ENCODE measurements at regions not wholly inside any gene's neighbourhood (a gene's known extent, or its start where the extent isn't known, plus 50 kb on each side); places are given as distances from the start of the nearest gene placed in this dataset.

DNA sequence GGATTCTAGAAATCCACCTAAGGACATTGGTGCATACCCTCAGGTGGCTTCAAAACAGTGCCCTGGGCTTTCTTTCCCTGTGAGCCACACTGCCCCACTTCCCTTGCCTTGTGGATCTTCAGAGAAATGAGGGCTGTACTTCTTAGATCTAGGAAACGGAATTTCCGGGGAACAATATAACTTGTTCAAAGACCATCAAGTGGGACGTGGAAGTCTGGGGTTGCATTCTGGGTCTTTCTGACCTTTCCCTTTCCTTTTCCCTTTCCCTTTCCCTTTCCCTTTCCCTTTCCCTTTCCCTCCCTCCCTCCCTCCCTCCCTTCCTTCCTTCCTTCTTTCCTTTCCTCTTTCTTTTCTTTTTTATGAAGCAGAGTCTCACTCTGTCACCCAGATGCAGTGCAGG lies 97.1 kb upstream of the SALL1 start:
- ATAC-seq (ENCODE audit: insufficient read depth, low FRiP score): no peak
- no peak overlapping the region for H3K27ac ChIP-seq (ENCODE audit: low read depth in 1 of 2, low read length in 1 of 2)
- WGBS, 2 donors: 79 to 87% methylated on average over 3 of the region's 3 CpGs

DNA sequence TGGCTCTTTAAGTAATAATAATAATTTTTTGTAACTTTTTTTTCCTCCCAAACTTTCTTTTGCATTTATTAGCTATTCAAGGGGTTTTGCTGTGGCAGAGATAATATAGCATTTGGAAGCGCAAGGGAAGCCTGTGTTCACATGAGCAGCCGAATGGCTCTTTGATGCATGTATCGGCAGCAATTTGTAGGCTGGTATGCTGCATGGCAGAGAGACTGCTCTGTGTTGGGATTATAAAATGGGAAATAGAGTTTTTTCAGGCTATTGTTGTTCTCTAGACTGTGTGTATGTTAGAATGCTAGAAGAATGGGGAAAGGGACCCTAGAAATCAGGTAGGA lies 94.6 kb upstream of the SALL1 start:
- 76 to 82% methylated on average over 3 of the region's 3 CpGs for WGBS, 2 donors
- Histone ChIP-seq H3K27me3 (ENCODE audit: control insufficient read depth in 3 of 3, insufficient read depth in 3 of 3, low read length in 2 of 3) (peaks cover 0 to 37% (median 14%) of the 10 kb centered on the region in 3 donors), H3K9ac (ENCODE audit: insufficient read depth in 1 of 2, low read length in 2 of 2) (no peak overlapping the region), H3K4me1 (ENCODE audit: control insufficient read depth in 5 of 5, insufficient read depth in 5 of 5, low read length in 5 of 5) (peaks cover 0 to 6% (median 0%) of the 10 kb centered on the region in 5 donors), H3K4me3 (no peak overlapping the region), H3K27ac (ENCODE audit: low read depth in 1 of 2, low read length in 1 of 2) (no peak overlapping the region), H3K9me3 (ENCODE audit: control insufficient read depth in 4 of 4, insufficient read depth in 3 of 4, low read length in 3 of 4) (peaks cover 0 to 2% (median 0%) of the 10 kb centered on the region in 4 donors), H3K36me3 (ENCODE audit: control insufficient read depth in 4 of 4, insufficient read depth in 4 of 4, low read length in 4 of 4) (no peaks in the 10 kb centered on the region)
- DNase-seq: no peak
- no peak for ATAC-seq (ENCODE audit: insufficient read depth, low FRiP score)
- TF ChIP-seq, protein P1, sequence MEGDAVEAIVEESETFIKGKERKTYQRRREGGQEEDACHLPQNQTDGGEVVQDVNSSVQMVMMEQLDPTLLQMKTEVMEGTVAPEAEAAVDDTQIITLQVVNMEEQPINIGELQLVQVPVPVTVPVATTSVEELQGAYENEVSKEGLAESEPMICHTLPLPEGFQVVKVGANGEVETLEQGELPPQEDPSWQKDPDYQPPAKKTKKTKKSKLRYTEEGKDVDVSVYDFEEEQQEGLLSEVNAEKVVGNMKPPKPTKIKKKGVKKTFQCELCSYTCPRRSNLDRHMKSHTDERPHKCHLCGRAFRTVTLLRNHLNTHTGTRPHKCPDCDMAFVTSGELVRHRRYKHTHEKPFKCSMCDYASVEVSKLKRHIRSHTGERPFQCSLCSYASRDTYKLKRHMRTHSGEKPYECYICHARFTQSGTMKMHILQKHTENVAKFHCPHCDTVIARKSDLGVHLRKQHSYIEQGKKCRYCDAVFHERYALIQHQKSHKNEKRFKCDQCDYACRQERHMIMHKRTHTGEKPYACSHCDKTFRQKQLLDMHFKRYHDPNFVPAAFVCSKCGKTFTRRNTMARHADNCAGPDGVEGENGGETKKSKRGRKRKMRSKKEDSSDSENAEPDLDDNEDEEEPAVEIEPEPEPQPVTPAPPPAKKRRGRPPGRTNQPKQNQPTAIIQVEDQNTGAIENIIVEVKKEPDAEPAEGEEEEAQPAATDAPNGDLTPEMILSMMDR (IDR thresholded peaks at IDR 0.05; ENCODE audit: control extremely low read depth, extremely low read depth): no peak

More for the DNA sequence above, 97.1 kb upstream of the SALL1 start:
- TF ChIP-seq, protein P1 (IDR thresholded peaks at IDR 0.05; ENCODE audit: control extremely low read depth, extremely low read depth): no peak
- H3K36me3 ChIP-seq (ENCODE audit: control insufficient read depth in 4 of 4, insufficient read depth in 4 of 4, low read length in 4 of 4): no peaks in the 10 kb centered on the region
- peaks cover 0 to 2% (median 0%) of the 10 kb centered on the region in 4 donors for H3K9me3 ChIP-seq (ENCODE audit: control insufficient read depth in 4 of 4, insufficient read depth in 3 of 4, low read length in 3 of 4)
- DNase-seq: no peak
- H3K4me3 ChIP-seq: no peak overlapping the region
- H3K4me1 ChIP-seq (ENCODE audit: control insufficient read depth in 5 of 5, insufficient read depth in 5 of 5, low read length in 5 of 5): peaks cover 0 to 6% (median 0%) of the 10 kb centered on the region in 5 donors
- H3K9ac ChIP-seq (ENCODE audit: insufficient read depth in 1 of 2, low read length in 2 of 2): no peak overlapping the region
- H3K27me3 ChIP-seq (ENCODE audit: control insufficient read depth in 3 of 3, insufficient read depth in 3 of 3, low read length in 2 of 3): peaks cover 0 to 21% (median 12%) of the 10 kb centered on the region in 3 donors

DNA sequence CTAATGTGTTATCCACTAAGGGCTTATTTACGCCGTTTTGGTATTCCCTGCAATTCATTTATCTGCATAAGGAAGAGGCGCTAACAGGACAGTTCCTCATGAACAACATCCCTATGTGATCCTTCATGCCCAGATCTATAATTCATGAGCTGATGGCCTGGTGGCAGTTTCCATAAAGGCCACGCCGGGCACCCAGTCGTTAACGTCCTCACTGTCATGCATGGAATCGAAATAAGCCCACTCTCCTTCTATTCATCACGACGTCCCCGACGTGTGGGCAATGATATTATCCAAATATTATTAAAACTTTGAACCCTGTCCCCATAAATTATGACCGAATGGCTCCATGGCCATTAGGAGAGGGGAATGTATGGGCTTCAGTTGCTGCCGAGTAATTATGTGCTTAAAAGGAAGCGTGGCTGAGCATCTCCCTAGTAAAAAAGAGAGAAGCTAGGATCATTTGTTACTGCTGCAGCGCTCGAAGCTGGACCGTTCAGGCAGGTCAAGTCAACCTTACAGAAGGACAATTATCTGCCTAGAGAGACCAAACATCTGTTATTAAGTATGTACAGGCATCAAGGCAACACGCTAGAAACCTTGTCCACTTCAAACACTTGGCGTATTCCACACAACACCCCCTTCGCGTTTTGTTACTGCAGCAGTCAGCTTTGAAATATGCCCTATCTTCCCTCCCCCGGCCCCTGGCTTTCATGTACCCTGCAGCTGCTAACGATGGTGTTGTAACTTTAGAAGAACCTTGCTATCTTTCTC lies 94.0 kb upstream of the SALL1 start:
- H3K4me1 ChIP-seq (ENCODE audit: control insufficient read depth in 5 of 5, insufficient read depth in 5 of 5, low read length in 5 of 5): peaks cover 0 to 6% (median 0%) of the 10 kb centered on the region in 5 donors
- no peak overlapping the region for H3K27ac ChIP-seq (ENCODE audit: low read depth in 1 of 2, low read length in 1 of 2)
- DNase-seq (peak; percentile 18 to 26 (median 25)), ATAC-seq (ENCODE audit: insufficient read depth, low FRiP score) (no peak)
- H3K27me3 ChIP-seq (ENCODE audit: control insufficient read depth in 3 of 3, insufficient read depth in 3 of 3, low read length in 2 of 3): peaks cover 0 to 38% (median 14%) of the 10 kb centered on the region in 3 donors
- no peaks in the 10 kb centered on the region for H3K36me3 ChIP-seq (ENCODE audit: control insufficient read depth in 4 of 4, insufficient read depth in 4 of 4, low read length in 4 of 4)
- WGBS, 2 donors: 48 to 65% methylated on average over 24 of the region's 24 CpGs
- no peak overlapping the region for H3K9ac ChIP-seq (ENCODE audit: insufficient read depth in 1 of 2, low read length in 2 of 2)
- peaks cover 0 to 2% (median 0%) of the 10 kb centered on the region in 4 donors for H3K9me3 ChIP-seq (ENCODE audit: control insufficient read depth in 4 of 4, insufficient read depth in 3 of 4, low read length in 3 of 4)
- H3K4me3 ChIP-seq: no peak overlapping the region
- TF ChIP-seq, protein P1 (IDR thresholded peaks at IDR 0.05; ENCODE audit: control extremely low read depth, extremely low read depth): no peak

Measured in lung (tissue), 11 donors.